ENCODE measurements at regions not wholly inside any gene's neighbourhood (a gene's known extent, or its start where the extent isn't known, plus 50 kb on each side); places are given as distances from the start of the nearest gene placed in this dataset.

GRCh38 chr21:43325036-43325435 lies 101.9 kb downstream of the SIK1 start:
- H3K27ac Mint-ChIP-seq (ENCODE audit: low read depth, unreplicated experiment), result no peak overlapping the region
- intact Hi-C loops (cut with micrococcal nuclease), result no loop called here
- no peak for DNase-seq (ENCODE audit: unreplicated experiment)
- no peak for TF ChIP-seq CTCF (IDR thresholded peaks at IDR 0.05; ENCODE audit: unreplicated experiment)
- no peaks in the 10 kb centered on the region for H3K36me3 Mint-ChIP-seq (ENCODE audit: insufficient read depth, unreplicated experiment)
- ChIA-PET CTCF (no interaction called here), POLR2A (no interaction called here)
- H3K4me3 Mint-ChIP-seq (ENCODE audit: unreplicated experiment), result no peak overlapping the region
- peaks cover 5% of the 10 kb centered on the region for H3K4me1 Mint-ChIP-seq (ENCODE audit: insufficient read depth, unreplicated experiment)
- H3K9me3 Mint-ChIP-seq (ENCODE audit: unreplicated experiment), result no peaks in the 10 kb centered on the region
- BruUV-seq (replicated peaks), result no TSS peak
- H3K27me3 Mint-ChIP-seq (ENCODE audit: insufficient read depth, unreplicated experiment), result no peaks in the 10 kb centered on the region

- ChIA-PET CTCF (no interaction called here), POLR2A (no interaction called here)
- TF ChIP-seq CTCF (IDR thresholded peaks at IDR 0.05; ENCODE audit: unreplicated experiment), result no peak
- Mint-ChIP-seq H3K4me1 (ENCODE audit: insufficient read depth, unreplicated experiment) (peaks cover 10% of the 10 kb centered on the region), H3K36me3 (ENCODE audit: insufficient read depth, unreplicated experiment) (no peaks in the 10 kb centered on the region), H3K4me3 (ENCODE audit: unreplicated experiment) (no peak overlapping the region), H3K27ac (ENCODE audit: low read depth, unreplicated experiment) (no peak overlapping the region), H3K27me3 (ENCODE audit: insufficient read depth, unreplicated experiment) (no peaks in the 10 kb centered on the region), H3K9me3 (ENCODE audit: unreplicated experiment) (no peaks in the 10 kb centered on the region)
- BruUV-seq (replicated peaks), result no TSS peak
- DNase-seq (ENCODE audit: unreplicated experiment), result no peak
- intact Hi-C loops (cut with micrococcal nuclease), result no loop called here
Observed at GRCh38 chr21:43324596-43324995, 102.3 kb downstream of the SIK1 start.

- TF ChIP-seq CTCF (IDR thresholded peaks at IDR 0.05; ENCODE audit: unreplicated experiment), result no peak
- ChIA-PET CTCF (no interaction called here), POLR2A (interaction anchor here (3.5 kb wide), 1 partner anchor 11 kb away, joined by 12 read pairs; no protein-coding TSS in a partner anchor)
- Mint-ChIP-seq H3K9me3 (ENCODE audit: unreplicated experiment) (peaks cover 3% of the 10 kb centered on the region), H3K27ac (ENCODE audit: low read depth, unreplicated experiment) (no peak overlapping the region), H3K27me3 (ENCODE audit: insufficient read depth, unreplicated experiment) (no peaks in the 10 kb centered on the region), H3K36me3 (ENCODE audit: insufficient read depth, unreplicated experiment) (no peaks in the 10 kb centered on the region), H3K4me1 (ENCODE audit: insufficient read depth, unreplicated experiment) (peaks cover 15% of the 10 kb centered on the region), H3K4me3 (ENCODE audit: unreplicated experiment) (no peak overlapping the region)
- BruUV-seq (replicated peaks), result no TSS peak
- intact Hi-C loops (cut with micrococcal nuclease), result no loop called here
- DNase-seq (ENCODE audit: unreplicated experiment), result no peak
Observed at GRCh38 chr21:43323244-43324005, 103.5 kb downstream of the SIK1 start.

GRCh38 chr21:43322805-43323204 lies 104.1 kb downstream of the SIK1 start:
- no TSS peak for BruUV-seq (replicated peaks)
- Mint-ChIP-seq H3K27me3 (ENCODE audit: insufficient read depth, unreplicated experiment) (no peaks in the 10 kb centered on the region), H3K4me1 (ENCODE audit: insufficient read depth, unreplicated experiment) (peaks cover 15% of the 10 kb centered on the region), H3K36me3 (ENCODE audit: insufficient read depth, unreplicated experiment) (no peaks in the 10 kb centered on the region), H3K27ac (ENCODE audit: low read depth, unreplicated experiment) (no peak overlapping the region), H3K9me3 (ENCODE audit: unreplicated experiment) (peaks cover 7% of the 10 kb centered on the region), H3K4me3 (ENCODE audit: unreplicated experiment) (no peak overlapping the region)
- no peak for DNase-seq (ENCODE audit: unreplicated experiment)
- intact Hi-C loops (cut with micrococcal nuclease), result no loop called here
- ChIA-PET CTCF (no interaction called here), POLR2A (interaction anchor here (3.5 kb wide), 1 partner anchor 10 kb away, joined by 12 read pairs; no protein-coding TSS in a partner anchor)
- no peak for TF ChIP-seq CTCF (IDR thresholded peaks at IDR 0.05; ENCODE audit: unreplicated experiment)

Data from MCF 10A (cell line).